Panc1 (cell line): ENCODE measurements at regions not wholly inside any gene's neighbourhood (a gene's known extent, or its start where the extent isn't known, plus 50 kb on each side); places are given as distances from the start of the nearest gene placed in this dataset.

Experiments used
- ATAC-seq: fragments of 200-7000 bp; cut with Tn5 transposase; 2 replicates; pipeline ENCODE4 v1.9.1; 2020; ENCODE audit warnings: mild to moderate bottlenecking, moderate library complexity
- BruUV-seq: library from RNA; stranded (reverse); fragments of 400-500 nt; replicated peaks from 2 replicates; lab custom pipeline; 2021; lab: Mats Ljungman, UMichigan
- CTCF ChIA-PET: fragments of 300-600 bp; sonication (Branson Sonifier 250); formaldehyde crosslinking; loops from one replicate; lab custom pipeline; 2022; ENCODE audit warnings: antibody characterized with exemption; lab: Charles Lee
- POLR2A ChIA-PET: fragments of 300-600 bp; sonication (Branson Sonifier 250); formaldehyde crosslinking; loops from one replicate; lab custom pipeline; 2022; ENCODE audit warnings: antibody characterized with exemption; lab: Charles Lee
- DNase-seq: peaks from one replicate; pipeline ENCODE4 v3.0.0-alpha.2; 2010; ENCODE audit warnings: low read depth, low spot score
- H3K27ac ChIP-seq: 2 replicates; pipeline ENCODE4 v1.5.1; 2011; ENCODE audit warnings: mild to moderate bottlenecking, low read length, inconsistent platforms
- H3K27me3 ChIP-seq: fragments of 200-500 bp; sonication (Bioruptor generic); 2 replicates; pipeline ENCODE4 v1.6.0; 2014; ENCODE audit warnings: low read length, inconsistent platforms; ENCODE audit not compliant: control insufficient read depth, insufficient read depth
- H3K36me3 ChIP-seq: fragments of 200-500 bp; sonication (Bioruptor generic); 2 replicates; pipeline ENCODE4 v1.5.1; 2014; ENCODE audit warnings: inconsistent platforms, mild to moderate bottlenecking, low read length, moderate library complexity; ENCODE audit not compliant: control insufficient read depth, insufficient read depth
- H3K4me1 ChIP-seq: 2 replicates; pipeline ENCODE4 v1.5.1; 2011; ENCODE audit warnings: inconsistent platforms, mild to moderate bottlenecking, low read length, moderate library complexity; ENCODE audit not compliant: control insufficient read depth, insufficient read depth
- H3K4me3 ChIP-seq, 2 experiments: 2 replicates each; pipeline ENCODE4 v1.5.1; 2011 to 2012; ENCODE audit warnings: low read depth in 2 of 2, low read length in 2 of 2, mild to moderate bottlenecking in 2 of 2, inconsistent platforms in 1 of 2, moderate library complexity in 1 of 2
- H3K9me3 ChIP-seq: fragments of 200-500 bp; sonication (Bioruptor generic); 2 replicates; pipeline ENCODE4 v1.5.1; 2014; ENCODE audit warnings: low read depth, mild to moderate bottlenecking, inconsistent platforms, low read length, moderate library complexity; ENCODE audit not compliant: control insufficient read depth, insufficient read depth
- POLR2AphosphoS5 ChIP-seq: IDR thresholded peaks from 2 replicates; pipeline ENCODE4 v1.6.1; 2012; ENCODE audit warnings: mild to moderate bottlenecking, low read depth, low read length, moderate library complexity
- SIN3A ChIP-seq: IDR thresholded peaks from 2 replicates; pipeline ENCODE4 v1.6.1; 2012; ENCODE audit warnings: low read depth, mild to moderate bottlenecking, low read length, moderate library complexity, borderline replicate concordance; ENCODE audit not compliant: insufficient read depth
- TCF7L2 ChIP-seq: IDR thresholded peaks from 2 replicates; pipeline ENCODE4 v1.6.1; 2011; ENCODE audit warnings: mild to moderate bottlenecking, low read depth, low read length, inconsistent platforms
- in situ Hi-C: cut with HindIII; loops from 2 replicates; pipeline ENCODE4 v1.10.0; 2016; ENCODE audit warnings: low sequenced_read_pairs, low pct_unique_long_range_greater_than_20kb
- intact Hi-C: fragments of 100-400 bp; cut with micrococcal nuclease; formaldehyde crosslinking; loops from one replicate; pipeline ENCODE4 v1.10.0; 2022; ENCODE audit not compliant: unreplicated experiment
- TF ChIP-seq, protein P1 (sequence below), 2 experiments: IDR thresholded peaks; 2 replicates each; pipeline ENCODE4 v1.6.1; 2011 to 2012; ENCODE audit warnings: low read depth in 2 of 2, control low read depth in 1 of 2, low read length in 1 of 2, mild to moderate bottlenecking in 1 of 2, moderate library complexity in 1 of 2; ENCODE audit not compliant: insufficient read depth in 1 of 2
- TF ChIP-seq, protein P2 (sequence below): fragments of 450-650 bp; IDR thresholded peaks from 2 replicates; pipeline ENCODE4 v1.5.1; 2017; ENCODE audit warnings: mild to moderate bottlenecking

- BruUV-seq = no TSS peak
- Histone ChIP-seq H3K27me3 (no peaks in the 10 kb centered on the region), H3K9me3 (no peaks in the 10 kb centered on the region), H3K4me1 (no peaks in the 10 kb centered on the region), H3K4me3 (no peak overlapping the region), H3K36me3 (no peaks in the 10 kb centered on the region), H3K27ac (no peak overlapping the region)
- no peak for TF ChIP-seq POLR2AphosphoS5
- intact Hi-C loops (no loop called here), in situ Hi-C loops (no loop called here)
- DNase-seq (no peak), ATAC-seq (no peak)
- POLR2A ChIA-PET = no interaction called here
- CTCF ChIA-PET = no interaction called here
These were observed 666.6 kb upstream of the ARGLU1 start for GRCh38 chr13:107234319-107235073.

- BruUV-seq = no TSS peak
- ATAC-seq = no peak
- in situ Hi-C loops = no loop called here
These were observed 665.6 kb upstream of the ARGLU1 start for GRCh38 chr13:107233541-107233940.

More at GRCh38 chr13:107233541-107233940, 665.6 kb upstream of the ARGLU1 start:
- CTCF ChIA-PET = no interaction called here
- POLR2A ChIA-PET = no interaction called here
- Histone ChIP-seq H3K27me3 (no peaks in the 10 kb centered on the region), H3K27ac (no peak overlapping the region), H3K4me3 (no peak overlapping the region), H3K9me3 (no peaks in the 10 kb centered on the region), H3K4me1 (no peaks in the 10 kb centered on the region), H3K36me3 (no peaks in the 10 kb centered on the region)
- intact Hi-C loops = no loop called here
- no peak for DNase-seq
- TF ChIP-seq SIN3A = no peak
- TF ChIP-seq, protein P1, sequence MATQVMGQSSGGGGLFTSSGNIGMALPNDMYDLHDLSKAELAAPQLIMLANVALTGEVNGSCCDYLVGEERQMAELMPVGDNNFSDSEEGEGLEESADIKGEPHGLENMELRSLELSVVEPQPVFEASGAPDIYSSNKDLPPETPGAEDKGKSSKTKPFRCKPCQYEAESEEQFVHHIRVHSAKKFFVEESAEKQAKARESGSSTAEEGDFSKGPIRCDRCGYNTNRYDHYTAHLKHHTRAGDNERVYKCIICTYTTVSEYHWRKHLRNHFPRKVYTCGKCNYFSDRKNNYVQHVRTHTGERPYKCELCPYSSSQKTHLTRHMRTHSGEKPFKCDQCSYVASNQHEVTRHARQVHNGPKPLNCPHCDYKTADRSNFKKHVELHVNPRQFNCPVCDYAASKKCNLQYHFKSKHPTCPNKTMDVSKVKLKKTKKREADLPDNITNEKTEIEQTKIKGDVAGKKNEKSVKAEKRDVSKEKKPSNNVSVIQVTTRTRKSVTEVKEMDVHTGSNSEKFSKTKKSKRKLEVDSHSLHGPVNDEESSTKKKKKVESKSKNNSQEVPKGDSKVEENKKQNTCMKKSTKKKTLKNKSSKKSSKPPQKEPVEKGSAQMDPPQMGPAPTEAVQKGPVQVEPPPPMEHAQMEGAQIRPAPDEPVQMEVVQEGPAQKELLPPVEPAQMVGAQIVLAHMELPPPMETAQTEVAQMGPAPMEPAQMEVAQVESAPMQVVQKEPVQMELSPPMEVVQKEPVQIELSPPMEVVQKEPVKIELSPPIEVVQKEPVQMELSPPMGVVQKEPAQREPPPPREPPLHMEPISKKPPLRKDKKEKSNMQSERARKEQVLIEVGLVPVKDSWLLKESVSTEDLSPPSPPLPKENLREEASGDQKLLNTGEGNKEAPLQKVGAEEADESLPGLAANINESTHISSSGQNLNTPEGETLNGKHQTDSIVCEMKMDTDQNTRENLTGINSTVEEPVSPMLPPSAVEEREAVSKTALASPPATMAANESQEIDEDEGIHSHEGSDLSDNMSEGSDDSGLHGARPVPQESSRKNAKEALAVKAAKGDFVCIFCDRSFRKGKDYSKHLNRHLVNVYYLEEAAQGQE (IDR thresholded peaks at IDR 0.05; ENCODE audit: insufficient read depth in 1 of 2, low read depth in 2 of 2, low read length in 1 of 2) = no peak
- TF ChIP-seq, protein P2, sequence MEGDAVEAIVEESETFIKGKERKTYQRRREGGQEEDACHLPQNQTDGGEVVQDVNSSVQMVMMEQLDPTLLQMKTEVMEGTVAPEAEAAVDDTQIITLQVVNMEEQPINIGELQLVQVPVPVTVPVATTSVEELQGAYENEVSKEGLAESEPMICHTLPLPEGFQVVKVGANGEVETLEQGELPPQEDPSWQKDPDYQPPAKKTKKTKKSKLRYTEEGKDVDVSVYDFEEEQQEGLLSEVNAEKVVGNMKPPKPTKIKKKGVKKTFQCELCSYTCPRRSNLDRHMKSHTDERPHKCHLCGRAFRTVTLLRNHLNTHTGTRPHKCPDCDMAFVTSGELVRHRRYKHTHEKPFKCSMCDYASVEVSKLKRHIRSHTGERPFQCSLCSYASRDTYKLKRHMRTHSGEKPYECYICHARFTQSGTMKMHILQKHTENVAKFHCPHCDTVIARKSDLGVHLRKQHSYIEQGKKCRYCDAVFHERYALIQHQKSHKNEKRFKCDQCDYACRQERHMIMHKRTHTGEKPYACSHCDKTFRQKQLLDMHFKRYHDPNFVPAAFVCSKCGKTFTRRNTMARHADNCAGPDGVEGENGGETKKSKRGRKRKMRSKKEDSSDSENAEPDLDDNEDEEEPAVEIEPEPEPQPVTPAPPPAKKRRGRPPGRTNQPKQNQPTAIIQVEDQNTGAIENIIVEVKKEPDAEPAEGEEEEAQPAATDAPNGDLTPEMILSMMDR = no peak
- TF ChIP-seq POLR2AphosphoS5 = no peak
- no peak for TF ChIP-seq TCF7L2
